Umbilical cord (tissue), 1 donor: ENCODE measurements at regions not wholly inside any gene's neighbourhood (a gene's known extent, or its start where the extent isn't known, plus 50 kb on each side); places are given as distances from the start of the nearest gene placed in this dataset.
"Not testable (repeated sequence)": the region's sequence is repeated elsewhere in the genome, so short reads cannot be mapped to it uniquely, and the experiment has no call there.

Experiments
- DNase-seq: peaks from one replicate; pipeline ENCODE4 v3.0.0-alpha.2; 2015; ENCODE audit warnings: low spot score

- no peak for DNase-seq
Observed at GRCh38 chr1:214979191-214979590, 103.3 kb upstream of the KCNK2 start.

- no peak for DNase-seq
Observed at GRCh38 chr1:214980921-214981320, 101.6 kb upstream of the KCNK2 start.

GRCh38 chr1:214983126-214983869 is 99.2 kb upstream of the KCNK2 start:
- DNase-seq: peak; percentile 65

DNA sequence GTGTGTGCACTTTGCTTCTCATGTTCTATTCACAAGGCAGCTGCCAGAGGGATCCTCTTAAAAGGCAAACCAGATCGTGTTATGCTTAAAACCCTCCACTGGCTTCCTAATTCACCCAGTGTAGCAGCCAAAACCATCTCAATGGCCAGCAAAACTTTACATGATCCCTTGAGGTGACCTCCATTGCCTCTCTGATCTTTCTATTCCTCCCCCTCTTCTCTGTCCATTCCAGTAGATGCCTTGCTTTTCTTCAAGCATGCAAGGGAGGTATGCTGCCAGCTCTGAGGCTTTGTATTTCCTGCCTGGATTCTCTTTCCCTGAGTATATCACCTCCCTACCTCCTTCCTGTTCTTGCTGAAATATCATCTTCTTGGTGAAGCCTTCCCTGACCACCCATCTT is 93.2 kb upstream of the KCNK2 start:
- no peak for DNase-seq

DNA sequence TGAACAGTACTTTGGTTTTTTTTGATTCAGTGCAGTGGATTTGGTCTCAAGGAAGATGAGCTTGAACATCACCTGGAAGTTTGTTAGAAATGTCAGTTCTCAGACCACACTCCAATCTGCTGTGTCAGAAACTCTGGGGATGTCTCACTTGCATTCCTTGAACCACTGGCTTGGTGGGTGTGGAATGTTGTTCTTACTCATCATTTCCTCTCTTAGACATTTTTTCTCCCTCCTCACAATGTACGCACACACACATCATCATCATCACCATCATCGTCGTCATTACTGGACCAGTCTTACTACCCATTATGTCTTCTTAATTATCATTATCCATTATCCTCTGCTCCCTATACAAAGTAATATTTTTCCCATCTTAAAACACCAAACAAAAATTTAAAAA is 91.9 kb upstream of the KCNK2 start:
- DNase-seq: no peak

- DNase-seq: no peak
Observed at GRCh38 chr1:214991691-214992315, 90.7 kb upstream of the KCNK2 start.

GRCh38 chr1:214993419-214993818 is 89.1 kb upstream of the KCNK2 start:
- DNase-seq: peak; percentile 29

GRCh38 chr1:214997685-214998084 is 84.9 kb upstream of the KCNK2 start:
- DNase-seq: no peak

GRCh38 chr1:215001419-215002021 is 81.0 kb upstream of the KCNK2 start:
- DNase-seq: no peak

- no peak for DNase-seq
Observed at GRCh38 chr1:215002471-215002870, 80.1 kb upstream of the KCNK2 start.

GRCh38 chr1:215003686-215004085 is 78.9 kb upstream of the KCNK2 start:
- DNase-seq: no peak

GRCh38 chr1:215004121-215004827 is 78.3 kb upstream of the KCNK2 start:
- DNase-seq: no peak

DNA sequence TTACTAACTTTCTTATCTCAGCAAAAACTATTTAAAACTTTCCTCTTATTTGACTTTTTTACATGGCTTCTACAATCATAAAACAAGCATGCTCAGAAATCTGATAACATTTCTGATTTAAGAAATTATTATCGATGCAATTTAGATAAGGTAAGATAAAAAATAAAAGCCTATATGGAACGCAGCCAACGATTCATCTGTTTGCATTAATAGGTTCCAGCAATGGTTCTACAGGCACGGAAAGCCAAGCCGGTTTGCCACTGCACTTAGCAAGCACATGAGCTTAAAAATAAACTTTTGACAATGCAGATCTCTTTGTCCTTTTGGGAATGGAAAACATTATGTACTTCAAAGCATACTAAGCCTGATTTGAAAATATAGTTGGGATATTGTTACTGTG is 77.5 kb upstream of the KCNK2 start:
- DNase-seq: peak; percentile 41

DNA sequence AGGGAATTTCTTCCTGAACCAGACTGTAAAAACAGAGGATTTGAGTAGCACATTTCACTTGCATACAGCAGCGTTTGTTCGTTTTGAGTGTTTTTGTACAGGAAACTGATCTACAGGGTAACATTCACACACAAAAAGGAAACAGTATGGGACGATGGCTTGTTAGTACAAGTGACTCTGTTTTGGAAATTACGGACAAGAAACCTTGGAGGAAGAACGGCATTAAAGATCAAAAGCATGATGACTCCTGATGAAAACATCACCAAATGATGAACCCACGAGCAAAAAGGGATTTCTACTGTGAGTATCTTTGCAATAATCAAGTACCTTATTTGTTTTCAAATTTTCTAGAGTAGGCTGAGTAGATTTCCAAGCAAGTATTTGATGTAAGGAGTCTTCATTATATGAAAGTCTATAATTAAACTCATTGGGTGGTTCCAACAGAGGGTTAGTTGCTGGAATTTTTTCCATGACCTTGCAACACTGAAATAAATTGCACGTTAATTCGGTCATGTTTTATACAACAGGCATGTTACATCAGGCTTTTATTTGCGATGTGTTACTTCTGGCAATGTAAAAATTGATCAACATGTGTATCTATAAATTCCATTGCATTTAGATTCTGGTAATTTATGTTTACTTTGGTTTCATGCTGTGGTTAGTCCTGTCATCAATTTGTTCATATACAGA is 76.7 kb upstream of the KCNK2 start:
- no peak for DNase-seq

DNA sequence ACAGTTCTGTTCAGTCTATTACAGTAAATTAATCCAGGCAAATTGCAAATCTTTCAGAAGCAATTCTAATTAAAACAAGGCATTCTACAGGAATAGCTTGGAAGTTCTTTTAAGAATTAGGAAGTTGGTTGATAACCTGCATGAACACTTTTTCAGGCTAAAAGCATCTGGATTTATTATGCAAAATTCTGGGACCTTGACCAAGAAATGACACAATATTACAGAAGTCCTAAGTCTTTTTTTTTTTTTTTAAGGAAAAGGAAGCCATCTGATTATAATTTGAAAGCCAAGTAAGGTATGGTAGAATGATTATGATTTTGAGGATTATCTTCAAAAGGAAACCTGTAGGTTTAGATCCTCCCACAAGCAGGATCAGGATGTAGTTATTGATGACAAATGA is 74.7 kb upstream of the KCNK2 start:
- DNase-seq: no peak

- DNase-seq: no peak
Observed at GRCh38 chr1:215018555-215018954, 64.0 kb upstream of the KCNK2 start.

GRCh38 chr1:215022204-215022603 is 60.3 kb upstream of the KCNK2 start:
- no peak for DNase-seq

- peak; percentile 80 for DNase-seq
Observed at GRCh38 chr1:215022741-215023141, 59.8 kb upstream of the KCNK2 start.

DNA sequence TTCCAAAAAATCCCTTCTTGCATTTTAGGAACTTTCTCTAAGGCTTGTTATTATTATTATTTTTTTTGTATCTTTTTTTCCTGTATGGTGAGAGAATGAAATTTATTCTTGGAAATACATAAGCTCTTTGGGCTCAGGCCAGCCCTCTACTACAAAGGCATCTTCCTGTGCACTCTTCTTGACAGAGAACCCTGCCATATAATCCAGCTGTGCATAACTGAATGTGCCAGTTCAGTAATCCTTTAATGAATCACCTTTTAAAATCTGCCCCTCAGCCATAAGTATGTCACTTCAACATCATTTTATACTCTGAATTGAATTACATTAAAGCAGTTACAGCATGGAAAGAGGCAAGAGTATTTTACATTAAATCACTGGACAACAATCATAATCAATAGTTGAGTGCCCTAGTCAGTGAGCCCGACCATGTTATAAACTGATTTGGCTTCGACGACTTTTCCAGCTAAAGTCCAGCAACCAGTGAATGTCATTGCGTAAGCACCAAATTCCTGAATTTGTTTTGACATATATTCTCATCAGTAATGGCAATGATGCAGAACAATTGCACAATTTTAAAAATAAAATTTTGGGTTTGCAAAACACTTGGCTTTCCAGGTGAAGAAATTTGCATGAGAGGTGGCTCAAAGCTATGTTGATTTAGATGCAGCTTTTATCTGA is 59.2 kb upstream of the KCNK2 start:
- no peak for DNase-seq

DNA sequence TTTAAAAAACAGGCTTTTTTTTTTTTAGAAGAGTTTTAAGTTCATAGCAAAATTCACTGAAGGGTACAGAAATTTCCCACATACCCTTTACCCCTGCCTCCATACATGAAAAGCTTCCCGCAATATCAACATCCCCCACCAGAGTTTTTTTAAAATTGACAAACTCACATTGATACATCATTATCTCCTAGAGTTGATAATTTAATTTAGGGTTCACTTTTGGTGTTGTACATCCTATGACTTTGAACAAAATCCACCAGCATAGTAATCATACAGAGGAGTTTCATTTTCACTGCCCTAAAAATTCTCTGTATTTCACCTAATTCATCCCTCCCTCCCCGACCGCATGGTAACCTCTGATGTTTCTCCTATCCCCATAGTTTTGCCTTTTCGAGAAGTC is 53.6 kb upstream of the KCNK2 start:
- DNase-seq: no peak

DNA sequence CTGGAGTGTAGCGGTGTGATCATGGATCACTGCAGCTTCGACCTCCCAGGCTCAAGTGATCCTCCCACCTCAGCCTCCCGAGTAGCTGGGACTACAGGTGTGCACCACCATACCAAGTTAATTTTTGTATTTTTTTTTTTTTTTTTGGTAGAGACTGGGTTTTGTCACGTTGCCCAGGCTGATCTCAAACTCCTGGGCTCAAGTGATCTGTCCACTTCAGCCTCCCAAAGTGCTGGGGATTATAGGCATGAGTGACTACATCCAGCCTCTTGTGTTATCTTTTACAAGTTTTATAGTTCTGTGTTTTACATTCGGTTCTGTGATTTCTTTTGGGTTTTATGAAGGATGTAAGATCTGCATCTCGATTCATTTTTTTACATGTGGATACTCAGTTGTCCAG is 52.0 kb upstream of the KCNK2 start:
- not testable (repeated sequence) for DNase-seq
